Urinary bladder (tissue), 3 donors: ENCODE measurements at regions not wholly inside any gene's neighbourhood (a gene's known extent, or its start where the extent isn't known, plus 50 kb on each side); places are given as distances from the start of the nearest gene placed in this dataset.

ENCODE experiments used
- DNase-seq: peaks from one replicate; pipeline ENCODE4 v3.0.0-alpha.2; 2015; ENCODE audit errors: extremely low spot score
- H3K27ac ChIP-seq: one replicate; pipeline ENCODE4 v1.5.1; 2013; ENCODE audit warnings: low read depth, mild to moderate bottlenecking, moderate library complexity
- H3K36me3 ChIP-seq: one replicate; pipeline ENCODE4 v1.6.1; 2013; ENCODE audit warnings: mild to moderate bottlenecking, moderate library complexity; ENCODE audit not compliant: insufficient read depth
- H3K4me1 ChIP-seq: one replicate; pipeline ENCODE4 v1.6.1; 2013; ENCODE audit warnings: mild to moderate bottlenecking, moderate library complexity; ENCODE audit not compliant: insufficient read depth
- H3K4me3 ChIP-seq: one replicate; pipeline ENCODE4 v1.5.1; 2013; ENCODE audit warnings: low read depth, low read length
- WGBS: extraction: QIAGEN DNeasy Blood & Tissue Kit; methylation state at CpG from one replicate; pipeline ENCODE4 v1.1.7; 2013; 5-methylcytosine and 5-hydroxymethylcytosine counted together
- donor health status: healthy with polysubstance abuse.
- donor health status: healthy.

DNA sequence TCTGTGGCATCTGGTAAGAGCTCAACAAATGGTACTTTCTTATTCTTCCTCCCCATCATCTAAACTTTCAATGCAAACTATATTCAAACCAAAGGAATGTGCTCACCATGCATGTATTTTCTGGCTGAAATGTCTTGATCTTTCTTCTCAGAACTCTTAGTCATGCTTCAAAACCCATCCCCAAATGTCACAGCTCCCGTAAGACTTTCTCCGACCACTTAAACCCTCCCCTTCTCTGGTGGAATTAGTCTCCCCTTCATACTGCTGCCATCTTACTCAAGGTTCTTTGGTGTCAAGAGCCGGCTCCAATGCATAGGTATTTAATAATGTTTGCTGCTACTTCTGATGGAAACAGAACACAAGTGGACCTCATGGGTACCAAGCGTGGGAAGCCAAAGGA lies 538.1 kb downstream of the MATN1 start:
- WGBS, result 95% methylated on average over 4 of the region's 4 CpGs
- DNase-seq, result no peak
- no peaks in the 10 kb centered on the region for H3K4me1 ChIP-seq
- H3K36me3 ChIP-seq, result no peaks in the 10 kb centered on the region
- H3K4me3 ChIP-seq, result no peak overlapping the region
- H3K27ac ChIP-seq, result no peak overlapping the region

DNA sequence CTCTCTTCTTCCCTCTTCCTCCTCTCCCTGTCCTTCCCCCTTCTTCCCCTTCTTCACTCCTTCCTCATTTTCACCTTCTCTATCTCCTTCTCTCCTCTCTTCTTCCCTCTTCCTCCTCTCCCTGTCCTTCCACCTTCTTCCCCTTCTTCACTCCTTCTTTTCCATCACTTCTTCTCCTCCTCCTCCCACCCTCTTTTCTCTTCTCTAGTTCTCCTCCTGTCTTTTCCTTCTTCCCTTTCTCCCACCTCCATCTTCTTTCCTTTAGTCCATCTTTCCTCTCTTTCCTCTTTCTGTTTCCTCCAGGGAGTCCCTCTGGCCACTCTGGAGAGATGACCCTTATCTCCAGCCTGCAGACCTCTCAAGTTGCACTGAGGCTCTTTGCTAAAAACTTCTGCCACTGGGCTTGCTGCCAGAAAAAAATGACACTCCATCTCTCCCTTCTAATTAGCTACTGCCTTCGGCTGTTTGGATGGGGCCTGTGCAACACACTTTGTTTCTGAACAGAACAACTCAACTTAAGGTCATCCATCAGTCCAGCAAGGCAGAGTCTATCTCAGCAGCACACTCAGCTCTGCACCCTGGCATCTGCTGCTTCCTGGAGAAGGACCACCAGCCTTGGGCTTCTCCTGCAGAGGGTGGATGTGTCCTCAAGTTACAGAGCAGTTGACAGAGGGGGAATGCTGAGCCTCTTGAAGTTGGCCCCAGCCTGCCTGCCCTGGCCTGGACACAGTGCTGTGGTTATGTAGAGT lies 538.8 kb downstream of the MATN1 start:
- no peaks in the 10 kb centered on the region for H3K36me3 ChIP-seq
- 53% methylated on average over 1 of the region's 1 CpG for WGBS
- no peaks in the 10 kb centered on the region for H3K4me1 ChIP-seq
- no peak overlapping the region for H3K4me3 ChIP-seq
- no peak for DNase-seq
- H3K27ac ChIP-seq, result no peak overlapping the region

DNA sequence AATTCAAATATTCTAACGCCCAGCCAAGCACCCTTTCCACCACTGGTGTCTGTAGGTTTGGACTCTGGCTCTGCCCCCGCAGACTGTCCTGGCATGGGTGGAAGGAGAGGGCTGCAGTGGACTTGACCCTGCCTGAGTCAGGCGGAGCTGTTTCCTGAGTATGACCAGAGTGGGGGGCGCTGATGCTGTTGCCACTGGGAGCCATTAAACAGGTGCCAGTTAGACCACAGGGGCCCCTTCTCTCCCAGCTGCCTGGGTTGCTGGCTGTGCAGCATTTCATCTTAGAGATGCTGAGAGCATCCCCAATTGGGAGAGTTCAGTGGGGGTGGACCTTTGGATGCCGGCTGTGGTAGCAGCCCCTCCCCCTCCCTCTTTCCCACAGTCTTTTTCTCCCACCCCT lies 539.5 kb downstream of the MATN1 start:
- DNase-seq, result no peak
- Histone ChIP-seq H3K36me3 (no peaks in the 10 kb centered on the region), H3K4me1 (no peaks in the 10 kb centered on the region), H3K4me3 (no peak overlapping the region), H3K27ac (no peak overlapping the region)
- WGBS, result 64% methylated on average over 5 of the region's 5 CpGs

DNA sequence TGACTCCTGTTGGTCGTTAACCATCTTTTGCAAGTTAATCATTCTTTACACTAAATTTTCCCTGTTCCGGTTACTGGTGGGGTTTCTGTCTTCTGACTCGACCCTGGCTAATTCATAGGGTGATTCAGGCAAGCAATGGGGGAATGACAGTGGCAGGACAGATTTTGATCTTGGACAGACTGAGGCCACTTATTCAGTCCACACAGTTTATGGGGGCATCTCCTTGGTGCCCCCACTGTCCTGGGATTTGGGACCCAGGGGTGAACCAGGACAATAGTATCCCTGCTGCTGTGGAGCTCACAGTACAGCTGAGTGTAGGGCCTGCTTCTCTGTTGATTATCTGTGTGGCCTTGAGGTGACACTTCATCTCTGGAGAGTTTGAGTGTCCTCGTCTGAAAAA lies 540.4 kb downstream of the MATN1 start:
- no peaks in the 10 kb centered on the region for H3K4me1 ChIP-seq
- no peaks in the 10 kb centered on the region for H3K36me3 ChIP-seq
- 75% methylated on average over 4 of the region's 4 CpGs for WGBS
- no peak for DNase-seq
- H3K4me3 ChIP-seq, result no peak overlapping the region
- H3K27ac ChIP-seq, result no peak overlapping the region

DNA sequence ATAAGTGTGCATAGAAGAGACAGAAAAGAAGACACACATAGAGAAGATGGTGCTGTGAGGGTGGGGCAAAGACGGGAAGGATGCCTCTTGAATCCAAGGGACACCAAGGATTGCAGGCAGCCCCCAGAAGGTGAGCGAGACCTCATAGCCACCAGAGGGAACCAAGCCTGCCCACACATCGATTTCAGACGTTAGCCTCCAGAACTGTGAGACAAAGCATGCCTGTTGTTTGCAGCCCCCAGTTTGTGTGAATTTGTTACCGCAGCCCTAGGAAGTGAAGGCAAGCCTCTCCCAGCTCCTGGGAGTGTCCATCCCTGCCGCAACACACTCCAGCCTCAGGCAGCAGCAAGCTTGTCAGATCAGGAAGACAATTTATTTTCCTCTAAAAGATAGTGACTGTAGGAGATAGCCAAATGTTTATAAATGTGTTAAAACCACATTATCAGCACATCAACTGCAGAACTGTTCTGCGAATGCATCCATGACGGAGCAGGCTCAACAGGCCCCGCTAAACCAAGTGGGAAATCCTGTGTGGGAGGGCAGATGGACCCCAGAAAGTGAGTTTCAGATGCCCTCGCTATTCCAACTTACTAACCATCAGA lies 543.3 kb downstream of the MATN1 start:
- H3K27ac ChIP-seq, result no peak overlapping the region
- no peaks in the 10 kb centered on the region for H3K4me1 ChIP-seq
- H3K4me3 ChIP-seq, result no peak overlapping the region
- no peaks in the 10 kb centered on the region for H3K36me3 ChIP-seq
- peak; percentile 15 for DNase-seq
- WGBS, result 40% methylated on average over 10 of the region's 10 CpGs

DNA sequence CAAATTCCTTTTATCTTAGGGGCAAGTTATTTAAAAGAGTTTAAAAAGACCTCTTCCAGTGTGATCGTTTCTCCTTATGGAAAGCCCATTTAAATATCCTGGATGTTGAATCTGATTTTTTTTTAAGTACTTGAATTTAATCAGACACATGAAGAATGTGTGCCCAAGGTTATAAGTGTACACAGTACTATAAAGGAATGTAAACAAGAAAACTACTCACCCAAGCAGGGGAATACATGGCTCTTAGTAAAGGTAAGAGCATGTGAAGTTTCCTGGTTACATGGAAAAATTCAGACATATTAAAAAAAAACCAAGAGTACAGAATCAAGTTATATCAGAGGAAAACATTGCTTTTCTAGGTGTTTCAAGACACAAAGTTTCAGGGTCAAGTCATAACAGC lies 546.9 kb downstream of the MATN1 start:
- WGBS, result 37% methylated on average over 1 of the region's 1 CpG

DNA sequence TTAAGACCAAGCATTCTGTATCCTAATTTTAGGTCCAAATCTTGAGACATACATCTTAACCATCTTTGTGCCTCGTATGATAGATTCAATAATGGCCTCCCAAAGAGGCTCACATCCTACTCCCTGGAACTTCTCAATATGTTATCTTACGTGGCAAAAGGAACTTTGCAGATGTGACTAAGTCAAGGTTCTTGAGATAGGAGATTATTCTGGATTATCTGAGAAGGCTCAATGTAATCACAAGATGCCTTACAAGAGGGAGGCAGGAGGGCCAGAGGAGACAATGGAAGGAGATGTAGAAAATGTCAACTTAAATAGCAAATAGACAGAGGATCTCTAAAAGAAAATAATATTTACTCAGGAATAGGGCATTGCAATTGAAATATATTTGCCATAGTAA lies 548.9 kb downstream of the MATN1 start:
- H3K27ac ChIP-seq, result no peak overlapping the region
- no peaks in the 10 kb centered on the region for H3K4me1 ChIP-seq
- 44% methylated on average over 2 of the region's 2 CpGs for WGBS
- no peak for DNase-seq
- H3K36me3 ChIP-seq, result no peaks in the 10 kb centered on the region
- no peak overlapping the region for H3K4me3 ChIP-seq

More for the DNA sequence above, 546.9 kb downstream of the MATN1 start:
- Histone ChIP-seq H3K4me1 (no peaks in the 10 kb centered on the region), H3K27ac (no peak overlapping the region), H3K36me3 (no peaks in the 10 kb centered on the region), H3K4me3 (no peak overlapping the region)
- no peak for DNase-seq

DNA sequence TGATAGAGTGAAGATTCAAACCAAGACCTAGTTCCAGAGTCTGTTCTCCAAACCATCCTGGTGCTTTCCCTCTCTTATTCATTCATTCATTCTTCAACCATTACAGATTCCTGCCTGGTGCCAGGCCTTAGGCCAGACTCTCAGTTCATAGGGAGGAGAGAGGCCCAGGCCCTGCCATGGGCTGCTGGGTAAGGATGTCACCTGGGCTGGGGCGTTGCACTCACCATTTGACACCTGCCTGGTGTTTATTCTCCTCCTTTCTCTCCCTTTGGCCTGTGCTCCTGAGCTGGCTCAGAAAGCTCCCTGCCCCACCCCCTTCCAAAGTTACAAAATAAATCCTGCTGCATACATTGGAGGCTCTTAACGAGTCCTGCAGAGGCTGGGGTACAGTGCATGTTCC lies 549.8 kb downstream of the MATN1 start:
- DNase-seq, result no peak
- Histone ChIP-seq H3K4me3 (no peak overlapping the region), H3K27ac (no peak overlapping the region), H3K36me3 (no peaks in the 10 kb centered on the region), H3K4me1 (no peaks in the 10 kb centered on the region)
- WGBS, result 28% methylated on average over 2 of the region's 2 CpGs

DNA sequence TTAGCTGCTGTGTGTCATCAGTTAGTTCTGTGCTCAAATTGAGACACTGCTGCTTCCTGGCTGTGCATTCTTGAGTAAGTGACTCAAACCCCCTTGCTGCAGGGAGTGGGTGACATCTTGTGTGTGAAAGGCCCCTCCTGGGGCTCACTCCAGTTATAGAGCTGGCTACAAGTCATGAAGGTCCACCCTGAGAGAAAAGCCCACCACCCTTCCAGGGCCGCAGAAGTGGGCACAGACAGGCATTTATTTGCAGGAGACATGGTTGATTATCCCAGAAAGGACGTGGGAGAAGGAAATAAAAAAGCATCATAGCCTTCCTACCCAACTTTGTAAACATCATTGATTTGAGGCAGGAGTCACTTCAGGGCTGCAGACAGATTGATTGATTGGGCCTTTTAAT lies 550.6 kb downstream of the MATN1 start:
- H3K4me1 ChIP-seq, result no peaks in the 10 kb centered on the region
- H3K4me3 ChIP-seq, result no peak overlapping the region
- no peak overlapping the region for H3K27ac ChIP-seq
- no peaks in the 10 kb centered on the region for H3K36me3 ChIP-seq
- no peak for DNase-seq
- 71% methylated on average over 2 of the region's 2 CpGs for WGBS

DNA sequence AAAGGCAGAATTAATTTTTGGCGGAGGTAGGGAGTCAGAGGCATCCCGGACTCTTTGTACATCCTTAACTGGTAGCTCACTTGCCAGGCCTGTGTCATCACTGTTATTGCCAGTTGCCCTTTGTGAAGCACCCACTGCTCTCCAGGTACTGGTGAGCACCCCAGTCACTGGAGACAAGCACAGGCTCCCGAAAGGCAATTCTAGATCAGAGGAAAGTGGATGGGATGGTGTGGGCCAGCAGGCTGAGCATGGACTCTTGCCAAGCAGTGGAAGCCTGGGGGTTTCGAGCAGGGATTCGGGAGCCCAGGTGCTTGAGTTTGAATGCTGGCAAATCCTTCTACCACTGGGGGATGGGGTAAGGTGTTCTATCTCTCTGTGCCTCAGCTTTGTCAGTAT lies 551.1 kb downstream of the MATN1 start:
- Histone ChIP-seq H3K4me3 (no peak overlapping the region), H3K27ac (no peak overlapping the region), H3K36me3 (no peaks in the 10 kb centered on the region), H3K4me1 (no peaks in the 10 kb centered on the region)
- DNase-seq, result no peak
- 81% methylated on average over 5 of the region's 5 CpGs for WGBS

DNA sequence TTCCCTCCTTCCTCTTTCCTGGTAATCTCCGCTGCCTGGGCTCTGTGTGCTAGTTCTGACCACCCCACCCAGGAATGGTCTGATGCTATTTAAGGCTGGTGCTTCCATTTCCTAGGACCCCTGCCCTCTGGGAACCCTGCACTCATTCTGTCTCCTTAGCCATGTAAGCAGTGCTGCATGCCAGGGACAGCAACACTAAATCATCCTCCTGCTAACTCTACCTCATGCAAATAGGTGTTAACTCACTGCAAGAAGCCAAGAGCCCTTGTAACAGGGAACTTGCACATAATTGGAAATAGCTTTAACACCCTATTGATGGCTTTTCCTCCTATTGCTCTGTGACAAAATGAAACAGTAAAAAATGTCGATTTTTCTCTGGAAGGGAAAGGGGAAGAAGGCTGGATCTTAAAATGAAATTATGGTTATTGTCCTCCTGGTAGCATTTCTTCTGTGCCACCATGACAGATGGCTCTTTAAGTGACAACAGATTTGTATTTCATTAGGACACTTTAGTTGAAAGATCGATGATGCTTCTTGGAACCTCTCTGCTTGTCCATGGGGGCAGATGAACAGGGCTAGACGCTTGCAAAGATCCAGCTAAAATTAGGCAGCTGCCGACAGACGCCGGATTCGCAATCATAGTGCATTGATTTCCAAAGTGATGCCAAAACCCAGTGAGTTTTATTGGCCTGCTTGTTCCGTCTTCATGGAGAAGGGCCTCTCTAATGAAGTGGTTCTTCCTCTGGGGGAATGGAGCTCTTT lies 551.7 kb downstream of the MATN1 start:
- DNase-seq, result no peak
- H3K4me1 ChIP-seq, result no peaks in the 10 kb centered on the region
- H3K36me3 ChIP-seq, result no peaks in the 10 kb centered on the region
- H3K27ac ChIP-seq, result no peak overlapping the region
- no peak overlapping the region for H3K4me3 ChIP-seq
- WGBS, result 66% methylated on average over 9 of the region's 9 CpGs

DNA sequence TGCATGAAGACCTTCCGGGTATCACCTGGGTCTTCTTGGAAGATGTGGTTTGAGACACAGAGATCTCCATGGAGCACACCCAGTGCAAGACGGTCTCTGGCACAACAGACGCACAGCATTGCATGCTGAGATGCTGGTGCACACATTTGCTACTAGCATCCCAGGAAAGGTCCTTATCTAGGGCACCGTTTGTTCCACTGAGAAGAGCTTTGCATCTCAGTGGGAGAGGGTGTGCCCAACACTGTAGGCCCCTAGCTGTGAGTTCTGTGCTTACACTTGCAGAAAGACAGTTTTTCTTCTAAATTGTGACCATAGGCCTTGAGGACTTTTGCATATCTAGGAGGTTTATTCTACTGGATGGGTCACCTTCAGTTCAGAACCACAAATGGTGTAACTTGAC lies 554.1 kb downstream of the MATN1 start:
- Histone ChIP-seq H3K36me3 (no peaks in the 10 kb centered on the region), H3K4me3 (no peak overlapping the region), H3K27ac (no peak overlapping the region), H3K4me1 (no peaks in the 10 kb centered on the region)
- WGBS, result 77% methylated on average over 4 of the region's 4 CpGs
- no peak for DNase-seq

DNA sequence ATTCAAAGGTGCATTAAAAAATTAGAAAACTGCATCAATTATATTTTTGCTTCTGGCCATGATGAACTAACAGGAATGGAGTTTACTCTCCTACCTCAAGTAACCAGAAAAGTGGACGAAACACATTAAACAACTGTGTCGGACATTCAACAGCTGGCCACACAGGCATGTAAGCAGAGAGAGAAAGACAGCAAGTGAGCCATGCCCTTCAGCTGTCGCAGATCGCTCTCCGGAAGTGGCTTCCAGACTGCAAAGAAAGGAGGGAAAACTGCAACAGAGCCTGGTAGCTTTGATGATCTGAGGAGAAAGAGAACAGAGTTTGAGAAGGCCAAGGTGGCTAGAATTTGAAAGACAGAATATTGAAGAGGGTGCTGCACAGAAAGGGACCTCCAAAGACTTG lies 557.2 kb downstream of the MATN1 start:
- Histone ChIP-seq H3K4me3 (no peak overlapping the region), H3K4me1 (no peaks in the 10 kb centered on the region), H3K27ac (no peak overlapping the region), H3K36me3 (no peaks in the 10 kb centered on the region)
- DNase-seq, result no peak
- 31% methylated on average over 5 of the region's 5 CpGs for WGBS

DNA sequence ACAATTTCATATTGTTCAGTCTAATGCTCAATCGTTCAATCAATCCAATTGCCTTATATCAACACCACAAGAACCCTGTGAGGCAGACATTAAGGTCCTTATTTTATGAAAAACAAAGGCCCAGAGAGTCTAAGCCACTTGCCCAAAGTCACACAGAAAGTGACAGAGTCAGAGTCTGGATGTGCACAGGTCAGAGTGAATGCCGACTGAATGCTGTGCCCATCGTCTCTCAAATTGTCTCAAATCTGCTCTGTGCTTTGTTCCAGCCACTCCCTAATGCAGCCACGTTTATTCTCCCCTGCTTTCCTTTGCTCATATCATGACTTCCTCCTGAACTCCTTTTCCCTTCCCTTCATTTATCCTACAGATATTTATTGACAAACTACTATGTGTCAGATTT lies 558.3 kb downstream of the MATN1 start:
- H3K4me1 ChIP-seq, result no peaks in the 10 kb centered on the region
- WGBS, result 67% methylated on average over 4 of the region's 4 CpGs
- H3K27ac ChIP-seq, result no peak overlapping the region
- H3K36me3 ChIP-seq, result no peaks in the 10 kb centered on the region
- DNase-seq, result no peak
- no peak overlapping the region for H3K4me3 ChIP-seq
